Upper lobe of left lung (tissue), 6 donors: ENCODE measurements at regions not wholly inside any gene's neighbourhood (a gene's known extent, or its start where the extent isn't known, plus 50 kb on each side); places are given as distances from the start of the nearest gene placed in this dataset.
"Not testable (repeated sequence)": the region's sequence is repeated elsewhere in the genome, so short reads cannot be mapped to it uniquely, and the experiment has no call there.

ENCODE experiments used
- ATAC-seq, 2 donors: fragments of 200-7000 bp; cut with Tn5 transposase; one replicate each; pipeline ENCODE4 v1.9.1; 2022; ENCODE audit warnings: mild to moderate bottlenecking in 2 of 2, moderate library complexity in 2 of 2; ENCODE audit not compliant: low FRiP score in 2 of 2
- DNase-seq, 2 donors: peaks; one replicate each; pipeline ENCODE4 v3.0.0-alpha.2; 2019 to 2020
- H3K27ac ChIP-seq, 4 donors: fragments of 200-600 bp; sonication (generic); one replicate each; pipeline ENCODE4 v1.5.1; 2016 to 2019
- H3K27me3 ChIP-seq, 4 donors: fragments of 200-600 bp; sonication (generic); one replicate each; pipeline ENCODE4 v1.5.1; 2017 to 2019
- H3K36me3 ChIP-seq, 4 donors: fragments of 200-600 bp; sonication (generic); one replicate each; pipeline ENCODE4 v1.5.1; 2016 to 2019
- H3K4me1 ChIP-seq, 4 donors: fragments of 200-600 bp; sonication (generic); one replicate each; pipeline ENCODE4 v1.5.1; 2018 to 2019
- H3K4me3 ChIP-seq, 4 donors: fragments of 200-600 bp; sonication (generic); one replicate each; pipeline ENCODE4 v1.5.1; 2017 to 2019; ENCODE audit warnings: mild to moderate bottlenecking in 2 of 4, moderate library complexity in 1 of 4
- H3K9me3 ChIP-seq, 4 donors: fragments of 200-600 bp; sonication (generic); one replicate each; pipeline ENCODE4 v1.5.1; 2018 to 2019
- EP300 ChIP-seq, 4 donors: sonication (generic); formaldehyde crosslinking; IDR thresholded peaks; one replicate each; pipeline ENCODE4 v1.5.1; 2017; ENCODE audit warnings: antibody characterized with exemption in 4 of 4, control low read depth in 2 of 4
- POLR2A ChIP-seq, 4 donors: fragments of 450-650 bp; IDR thresholded peaks; one replicate each; pipeline ENCODE4 v1.5.1; 2016 to 2017; ENCODE audit warnings: antibody characterized with exemption in 4 of 4, mild to moderate bottlenecking in 2 of 4
- POLR2AphosphoS5 ChIP-seq, 2 donors: sonication (generic); formaldehyde crosslinking; IDR thresholded peaks; one replicate each; pipeline ENCODE4 v1.5.1; 2017; ENCODE audit warnings: antibody characterized with exemption in 2 of 2
- WGBS, 2 donors: methylation state at CpG; one replicate each; pipeline ENCODE4 v1.1.5; 2017 to 2018; 5-methylcytosine and 5-hydroxymethylcytosine counted together
- TF ChIP-seq, protein P1 (sequence below), 6 experiments: fragments of 450-650 bp in 4 of 6; fragments of 200-600 bp in 2 of 6; sonication (generic) in 2 of 6; IDR thresholded peaks; one replicate each; pipeline ENCODE4 v1.5.1; 2016 to 2019; ENCODE audit warnings: antibody characterized with exemption in 6 of 6
- donor health status: DM: no; HTN: no; CAD: no; lungs with moderate emphysema.
- donor health status: DM: no; HTN: yes; CAD: no; lungs with severe emphysema.

DNA sequence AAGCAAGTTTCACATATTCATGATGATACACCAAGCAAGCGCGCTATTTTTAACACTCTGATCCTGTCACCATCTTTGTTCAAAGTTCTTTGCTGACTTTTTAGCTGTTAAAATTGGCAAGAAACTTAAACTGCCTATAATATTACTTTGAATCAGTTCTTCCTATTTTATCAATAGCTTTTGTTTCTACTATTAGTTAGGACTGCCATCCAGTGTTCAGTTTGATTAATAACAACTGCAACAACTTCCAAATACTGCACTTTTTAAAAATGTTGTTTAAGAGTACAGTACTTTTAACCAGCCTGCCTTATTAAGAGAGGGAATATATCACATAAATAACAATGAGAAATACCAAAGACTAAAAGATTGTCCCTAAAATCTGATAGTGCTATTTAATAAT is 614.3 kb downstream of the FAM133A start:
- WGBS, 2 donors, result 31 to 55% methylated on average over 2 of the region's 2 CpGs
- no peaks in the 10 kb centered on the region for H3K27me3 ChIP-seq
- DNase-seq (no peak), ATAC-seq (no peak)
- H3K4me1 ChIP-seq, result no peaks in the 10 kb centered on the region
- peaks cover 0 to 14% (median 0%) of the 10 kb centered on the region in 4 donors for H3K9me3 ChIP-seq
- H3K36me3 ChIP-seq, result no peaks in the 10 kb centered on the region
- H3K4me3 ChIP-seq, result no peak overlapping the region
- TF ChIP-seq, protein P1, sequence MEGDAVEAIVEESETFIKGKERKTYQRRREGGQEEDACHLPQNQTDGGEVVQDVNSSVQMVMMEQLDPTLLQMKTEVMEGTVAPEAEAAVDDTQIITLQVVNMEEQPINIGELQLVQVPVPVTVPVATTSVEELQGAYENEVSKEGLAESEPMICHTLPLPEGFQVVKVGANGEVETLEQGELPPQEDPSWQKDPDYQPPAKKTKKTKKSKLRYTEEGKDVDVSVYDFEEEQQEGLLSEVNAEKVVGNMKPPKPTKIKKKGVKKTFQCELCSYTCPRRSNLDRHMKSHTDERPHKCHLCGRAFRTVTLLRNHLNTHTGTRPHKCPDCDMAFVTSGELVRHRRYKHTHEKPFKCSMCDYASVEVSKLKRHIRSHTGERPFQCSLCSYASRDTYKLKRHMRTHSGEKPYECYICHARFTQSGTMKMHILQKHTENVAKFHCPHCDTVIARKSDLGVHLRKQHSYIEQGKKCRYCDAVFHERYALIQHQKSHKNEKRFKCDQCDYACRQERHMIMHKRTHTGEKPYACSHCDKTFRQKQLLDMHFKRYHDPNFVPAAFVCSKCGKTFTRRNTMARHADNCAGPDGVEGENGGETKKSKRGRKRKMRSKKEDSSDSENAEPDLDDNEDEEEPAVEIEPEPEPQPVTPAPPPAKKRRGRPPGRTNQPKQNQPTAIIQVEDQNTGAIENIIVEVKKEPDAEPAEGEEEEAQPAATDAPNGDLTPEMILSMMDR (IDR thresholded peaks at IDR 0.05), result no peak
- TF ChIP-seq POLR2AphosphoS5 (IDR thresholded peaks at IDR 0.05), result no peak
- TF ChIP-seq EP300 (IDR thresholded peaks at IDR 0.05), result no peak
- no peak for TF ChIP-seq POLR2A (IDR thresholded peaks at IDR 0.05)
- H3K27ac ChIP-seq, result no peak overlapping the region

DNA sequence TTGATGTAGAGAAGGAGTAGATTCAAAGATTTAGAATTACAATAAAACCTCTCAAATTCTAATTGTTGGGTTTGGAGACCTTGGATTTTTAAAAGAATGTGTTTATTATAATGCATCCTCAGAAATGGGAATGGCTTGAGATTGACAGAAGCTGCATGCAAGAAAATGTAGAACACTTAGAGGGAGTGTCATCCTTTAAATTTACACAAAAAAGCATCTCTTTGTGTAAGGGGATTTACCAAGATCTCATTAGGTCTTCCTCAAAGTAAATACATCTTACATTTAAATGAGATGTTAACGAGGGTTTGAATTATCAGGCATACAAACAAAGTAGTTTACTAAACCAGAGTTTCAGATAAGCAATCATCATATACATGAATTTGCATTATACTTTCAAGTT is 615.0 kb downstream of the FAM133A start:
- WGBS, 2 donors, result 39% methylated on average over 1 of the region's 1 CpG
- TF ChIP-seq POLR2AphosphoS5 (IDR thresholded peaks at IDR 0.05), result no peak
- no peak for TF ChIP-seq POLR2A (IDR thresholded peaks at IDR 0.05)
- TF ChIP-seq, protein P1 (IDR thresholded peaks at IDR 0.05), result no peak
- no peak for TF ChIP-seq EP300 (IDR thresholded peaks at IDR 0.05)
- Histone ChIP-seq H3K4me1 (no peaks in the 10 kb centered on the region), H3K4me3 (no peak overlapping the region), H3K9me3 (peaks cover 0 to 9% (median 0%) of the 10 kb centered on the region in 4 donors), H3K36me3 (no peaks in the 10 kb centered on the region), H3K27ac (no peak overlapping the region), H3K27me3 (no peaks in the 10 kb centered on the region)
- ATAC-seq (no peak), DNase-seq (no peak)

DNA sequence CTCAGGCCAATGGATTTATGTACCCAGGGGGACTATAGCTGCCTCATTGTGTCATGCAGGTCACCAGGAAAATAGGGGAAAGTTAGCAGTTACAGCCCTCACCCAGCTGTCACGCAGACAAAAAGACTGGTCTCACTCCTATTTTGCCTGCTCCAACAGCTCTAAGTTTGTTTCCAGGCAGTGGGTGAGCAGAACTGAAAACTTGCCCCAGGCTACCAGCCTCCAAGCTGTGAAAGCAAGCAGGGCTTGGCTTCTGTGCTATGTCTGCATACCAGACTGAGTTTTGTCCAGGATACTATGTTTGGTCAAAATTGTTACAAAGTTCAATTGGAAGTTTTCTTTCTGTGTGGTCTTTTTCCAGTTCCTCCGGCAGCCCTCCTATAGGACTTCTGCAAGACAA is 628.4 kb downstream of the FAM133A start:
- no peak overlapping the region for H3K27ac ChIP-seq
- H3K9me3 ChIP-seq, result peaks cover 0 to 33% (median 0%) of the 10 kb centered on the region in 4 donors
- no peaks in the 10 kb centered on the region for H3K4me1 ChIP-seq
- DNase-seq (no peak), ATAC-seq (no peak)
- H3K4me3 ChIP-seq, result no peak overlapping the region
- no peak for TF ChIP-seq POLR2A (IDR thresholded peaks at IDR 0.05)
- TF ChIP-seq EP300 (IDR thresholded peaks at IDR 0.05), result no peak
- TF ChIP-seq, protein P1 (IDR thresholded peaks at IDR 0.05), result no peak
- TF ChIP-seq POLR2AphosphoS5 (IDR thresholded peaks at IDR 0.05), result no peak
- H3K36me3 ChIP-seq, result no peaks in the 10 kb centered on the region
- H3K27me3 ChIP-seq, result no peaks in the 10 kb centered on the region
- WGBS, 2 donors, result 68 to 80% methylated on average over 1 to 2 of the region's 2 CpGs

DNA sequence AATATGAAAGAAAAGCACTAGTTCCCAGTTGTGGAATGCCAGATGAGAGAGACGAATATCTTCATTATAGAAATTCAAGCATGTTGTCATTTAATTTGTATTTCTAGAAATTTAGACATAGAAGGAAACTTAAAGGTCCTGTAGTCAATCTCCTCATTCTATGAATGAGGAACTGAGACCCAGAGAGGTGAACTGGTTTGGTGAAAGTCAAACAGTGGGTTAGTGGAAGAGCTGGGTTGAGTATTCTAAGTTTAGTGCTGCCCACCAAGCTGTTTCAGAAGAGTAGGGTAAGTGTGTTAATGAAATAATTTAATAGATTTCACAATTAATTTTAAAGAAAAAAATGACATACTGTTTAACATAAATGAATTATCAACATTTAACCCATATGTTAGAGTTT is 655.2 kb downstream of the FAM133A start:
- H3K36me3 ChIP-seq, result no peaks in the 10 kb centered on the region
- no peaks in the 10 kb centered on the region for H3K27me3 ChIP-seq
- H3K27ac ChIP-seq, result no peak overlapping the region
- WGBS, 2 donors, result 79 to 88% methylated on average over 1 of the region's 1 CpG
- no peak overlapping the region for H3K4me3 ChIP-seq
- TF ChIP-seq EP300 (IDR thresholded peaks at IDR 0.05), result no peak
- TF ChIP-seq POLR2A (IDR thresholded peaks at IDR 0.05), result no peak
- TF ChIP-seq, protein P1 (IDR thresholded peaks at IDR 0.05), result no peak
- TF ChIP-seq POLR2AphosphoS5 (IDR thresholded peaks at IDR 0.05), result no peak
- no peaks in the 10 kb centered on the region for H3K9me3 ChIP-seq
- H3K4me1 ChIP-seq, result no peaks in the 10 kb centered on the region
- DNase-seq (no peak), ATAC-seq (no peak)

DNA sequence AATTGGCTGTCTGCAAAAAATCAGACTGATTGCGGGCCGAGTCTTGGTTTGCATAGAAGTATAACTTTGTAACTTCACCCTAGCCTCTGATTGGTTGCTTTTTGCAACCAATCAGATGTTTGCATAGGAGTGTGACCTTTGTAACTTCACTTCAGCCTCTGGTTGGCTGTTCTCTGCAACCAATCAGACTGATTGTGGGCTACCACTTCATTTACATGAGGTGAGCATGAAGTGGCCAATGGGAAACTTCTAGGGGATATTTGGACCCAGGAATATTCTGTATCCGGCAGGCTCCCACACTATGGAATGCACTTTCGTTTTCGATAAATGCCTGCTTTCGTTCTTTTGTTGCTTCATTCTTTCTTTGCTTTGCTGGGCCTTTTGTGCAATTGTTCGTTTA is 667.7 kb downstream of the FAM133A start:
- H3K27ac ChIP-seq, DNase-seq, H3K27me3 ChIP-seq, ATAC-seq, H3K36me3 ChIP-seq, H3K4me1 ChIP-seq, H3K4me3 ChIP-seq, H3K9me3 ChIP-seq: not testable (repeated sequence)
- WGBS, 2 donors, result 91 to 95% methylated on average over 7 of the region's 7 CpGs
